ENCODE measurements at regions not wholly inside any gene's neighbourhood (a gene's known extent, or its start where the extent isn't known, plus 50 kb on each side); places are given as distances from the start of the nearest gene placed in this dataset.
"Not testable (repeated sequence)": the region's sequence is repeated elsewhere in the genome, so short reads cannot be mapped to it uniquely, and the experiment has no call there.

DNA sequence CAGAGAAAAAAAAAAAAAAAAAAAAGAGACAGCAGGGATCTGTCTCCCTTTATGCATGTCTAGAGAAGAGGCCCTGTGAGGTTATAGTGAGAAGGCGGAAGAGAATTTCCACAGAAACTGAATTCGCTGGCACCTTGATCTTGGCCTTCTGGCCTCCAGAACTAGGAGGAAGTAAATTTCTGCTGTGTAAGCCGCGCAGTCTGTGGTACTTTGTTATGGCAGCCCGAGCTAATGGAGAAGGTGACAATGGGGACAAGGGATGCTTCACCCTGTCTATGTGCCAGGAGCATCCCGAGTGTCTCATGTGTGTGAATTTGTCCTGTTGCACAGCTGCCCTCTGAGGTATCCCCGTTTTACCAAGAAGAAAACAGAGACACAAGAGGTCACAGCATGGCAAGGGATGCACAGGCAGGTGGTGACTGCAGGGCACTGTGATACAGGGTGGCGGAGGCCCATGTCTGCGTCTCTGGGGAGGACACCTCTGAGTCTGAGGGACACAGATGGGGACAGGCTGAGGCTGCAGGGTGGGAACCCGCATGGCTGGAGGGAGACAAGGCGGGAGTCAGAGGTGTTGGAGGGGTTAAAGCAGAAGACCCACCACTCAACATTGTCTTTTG lies 100.3 kb downstream of the CRLF3 start:
- H4K20me1 ChIP-seq (ENCODE audit: low read depth, low read length); H3K27ac ChIP-seq (ENCODE audit: low read depth, low read length); H3F3A ChIP-seq (ENCODE audit: insufficient read depth); H3K4me3 ChIP-seq (ENCODE audit: insufficient read depth, low read length, poor library complexity, severe bottlenecking); H3K9me2 ChIP-seq (replicated peaks; ENCODE audit: insufficient read depth, low read length); H3K36me3 ChIP-seq (ENCODE audit: low read length); H3K27me3 ChIP-seq (ENCODE audit: low read length); H2AFZ ChIP-seq (ENCODE audit: low read depth, low read length, severe bottlenecking); H3K9ac ChIP-seq (ENCODE audit: low read length); H3K4me2 ChIP-seq (ENCODE audit: low read depth, low read length, poor library complexity, severe bottlenecking); H3K9me3 ChIP-seq (ENCODE audit: insufficient read depth, low read length): not testable (repeated sequence)
- peaks cover 69% of the 10 kb centered on the region for H3K79me2 ChIP-seq (ENCODE audit: insufficient read depth, low read length)

DNA sequence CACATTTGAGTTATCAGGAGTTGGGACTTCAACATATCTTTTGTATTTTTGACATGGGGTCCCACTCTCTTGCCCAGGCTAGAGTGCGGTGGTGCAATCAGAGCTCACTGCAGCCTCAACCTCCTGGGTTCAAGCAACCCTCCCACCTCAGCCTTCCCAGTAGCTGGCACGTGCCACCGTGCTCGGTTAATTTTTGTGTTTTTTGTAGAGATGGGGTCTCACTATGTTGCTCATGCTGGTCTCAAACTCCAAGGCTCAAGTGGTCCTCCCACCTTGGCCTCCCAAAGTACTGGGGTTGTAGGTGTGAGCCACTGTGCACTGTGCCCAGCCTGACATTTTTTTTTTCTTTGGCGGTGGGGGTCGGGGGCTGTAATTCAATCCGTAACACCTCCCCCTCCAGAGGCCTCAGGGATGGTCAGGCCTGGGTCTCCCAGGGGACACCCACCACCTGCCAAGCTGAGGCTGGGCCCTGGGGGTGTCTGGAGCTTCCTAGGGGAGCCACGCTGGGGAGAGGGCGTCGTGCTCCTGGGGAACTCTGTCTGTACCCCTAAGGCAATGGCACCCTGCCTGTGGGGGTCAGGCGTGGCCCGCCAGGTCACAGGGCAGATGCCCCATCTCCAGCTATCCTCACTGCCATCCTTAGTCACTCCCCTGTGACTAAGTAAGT lies 102.2 kb downstream of the CRLF3 start:
- H4K20me1 ChIP-seq (ENCODE audit: low read depth, low read length); H3F3A ChIP-seq (ENCODE audit: insufficient read depth); H3K4me3 ChIP-seq (ENCODE audit: insufficient read depth, low read length, poor library complexity, severe bottlenecking); H3K27me3 ChIP-seq (ENCODE audit: low read length); H2AFZ ChIP-seq (ENCODE audit: low read depth, low read length, severe bottlenecking); H3K9ac ChIP-seq (ENCODE audit: low read length); H3K9me3 ChIP-seq (ENCODE audit: insufficient read depth, low read length); H3K27ac ChIP-seq (ENCODE audit: low read depth, low read length); H3K9me2 ChIP-seq (replicated peaks; ENCODE audit: insufficient read depth, low read length); H3K36me3 ChIP-seq (ENCODE audit: low read length); H3K4me2 ChIP-seq (ENCODE audit: low read depth, low read length, poor library complexity, severe bottlenecking): not testable (repeated sequence)
- peaks cover 79% of the 10 kb centered on the region for H3K79me2 ChIP-seq (ENCODE audit: insufficient read depth, low read length)

DNA sequence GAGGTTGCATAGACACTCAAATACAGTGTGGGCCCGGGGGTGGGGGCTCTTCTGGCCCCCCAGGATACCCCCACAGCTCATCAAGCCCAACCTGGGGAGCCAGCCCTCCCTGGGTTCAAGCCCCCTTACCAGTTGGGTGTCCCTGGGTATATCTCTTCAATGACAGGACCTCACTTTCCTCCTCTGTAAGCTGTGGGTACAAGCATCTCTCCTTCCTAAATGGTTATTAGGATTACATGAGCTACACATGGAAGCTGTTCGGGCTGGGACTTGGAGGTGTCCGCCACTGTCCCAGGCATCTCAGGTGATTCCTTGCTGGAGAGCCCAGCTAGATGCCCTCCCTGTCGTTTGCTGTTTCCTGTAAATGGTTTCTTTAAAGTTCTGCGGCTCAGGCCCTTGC lies 103.5 kb downstream of the CRLF3 start:
- H2AFZ ChIP-seq (ENCODE audit: low read depth, low read length, severe bottlenecking); H3K4me2 ChIP-seq (ENCODE audit: low read depth, low read length, poor library complexity, severe bottlenecking); H3K9me2 ChIP-seq (replicated peaks; ENCODE audit: insufficient read depth, low read length); H3F3A ChIP-seq (ENCODE audit: insufficient read depth); H3K27ac ChIP-seq (ENCODE audit: low read depth, low read length); H3K36me3 ChIP-seq (ENCODE audit: low read length); H4K20me1 ChIP-seq (ENCODE audit: low read depth, low read length); H3K9ac ChIP-seq (ENCODE audit: low read length); H3K4me3 ChIP-seq (ENCODE audit: insufficient read depth, low read length, poor library complexity, severe bottlenecking); H3K27me3 ChIP-seq (ENCODE audit: low read length); H3K9me3 ChIP-seq (ENCODE audit: insufficient read depth, low read length): not testable (repeated sequence)
- H3K79me2 ChIP-seq (ENCODE audit: insufficient read depth, low read length): peaks cover 88% of the 10 kb centered on the region

DNA sequence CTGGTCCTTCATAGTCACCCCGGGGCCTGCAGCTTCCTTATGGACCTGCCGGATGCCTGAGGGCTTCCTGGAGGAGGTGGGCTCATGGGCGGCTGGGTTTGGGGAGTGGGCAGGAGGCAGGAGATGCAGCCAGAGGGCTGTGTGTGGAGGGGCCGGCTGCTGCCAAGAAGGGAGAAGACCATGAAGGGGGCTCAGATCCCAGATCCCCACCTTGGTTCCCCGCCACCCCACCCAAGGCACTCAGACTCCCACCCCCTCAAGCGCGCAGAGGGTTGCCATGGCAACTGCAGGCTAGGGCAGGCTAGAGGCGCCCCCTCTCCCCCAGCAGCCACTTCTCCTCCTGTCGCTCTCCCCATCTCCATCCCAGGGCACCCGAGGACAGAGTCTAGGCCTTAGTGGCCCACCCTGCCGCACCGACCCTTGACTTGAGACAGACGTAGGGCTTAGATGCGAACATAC lies 104.5 kb downstream of the CRLF3 start:
- TF ChIP-seq, protein P1, sequence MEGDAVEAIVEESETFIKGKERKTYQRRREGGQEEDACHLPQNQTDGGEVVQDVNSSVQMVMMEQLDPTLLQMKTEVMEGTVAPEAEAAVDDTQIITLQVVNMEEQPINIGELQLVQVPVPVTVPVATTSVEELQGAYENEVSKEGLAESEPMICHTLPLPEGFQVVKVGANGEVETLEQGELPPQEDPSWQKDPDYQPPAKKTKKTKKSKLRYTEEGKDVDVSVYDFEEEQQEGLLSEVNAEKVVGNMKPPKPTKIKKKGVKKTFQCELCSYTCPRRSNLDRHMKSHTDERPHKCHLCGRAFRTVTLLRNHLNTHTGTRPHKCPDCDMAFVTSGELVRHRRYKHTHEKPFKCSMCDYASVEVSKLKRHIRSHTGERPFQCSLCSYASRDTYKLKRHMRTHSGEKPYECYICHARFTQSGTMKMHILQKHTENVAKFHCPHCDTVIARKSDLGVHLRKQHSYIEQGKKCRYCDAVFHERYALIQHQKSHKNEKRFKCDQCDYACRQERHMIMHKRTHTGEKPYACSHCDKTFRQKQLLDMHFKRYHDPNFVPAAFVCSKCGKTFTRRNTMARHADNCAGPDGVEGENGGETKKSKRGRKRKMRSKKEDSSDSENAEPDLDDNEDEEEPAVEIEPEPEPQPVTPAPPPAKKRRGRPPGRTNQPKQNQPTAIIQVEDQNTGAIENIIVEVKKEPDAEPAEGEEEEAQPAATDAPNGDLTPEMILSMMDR (IDR thresholded peaks at IDR 0.05; ENCODE audit: insufficient read depth, low read length, poor library complexity, severe bottlenecking): no peak
- no peak for TF ChIP-seq EZH2phosphoT487 (conservative IDR thresholded peaks at IDR 0.05; ENCODE audit: low read length)
- Histone ChIP-seq H3K79me2 (ENCODE audit: insufficient read depth, low read length) (peaks cover 89% of the 10 kb centered on the region), H3K9me2 (replicated peaks; ENCODE audit: insufficient read depth, low read length) (no peaks in the 10 kb centered on the region), H3K27ac (ENCODE audit: low read depth, low read length) (no peak overlapping the region), H3K9ac (ENCODE audit: low read length) (no peak overlapping the region), H4K20me1 (ENCODE audit: low read depth, low read length) (peaks cover 3% of the 10 kb centered on the region; the same call in 1 of the 2 replicates), H3K4me3 (ENCODE audit: insufficient read depth, low read length, poor library complexity, severe bottlenecking) (no peak overlapping the region), H3F3A (ENCODE audit: insufficient read depth) (no peaks in the 10 kb centered on the region), H3K27me3 (ENCODE audit: low read length) (no peaks in the 10 kb centered on the region), H3K36me3 (ENCODE audit: low read length) (no peaks in the 10 kb centered on the region), H3K9me3 (ENCODE audit: insufficient read depth, low read length) (no peaks in the 10 kb centered on the region), H2AFZ (ENCODE audit: low read depth, low read length, severe bottlenecking) (no peak overlapping the region), H3K4me2 (ENCODE audit: low read depth, low read length, poor library complexity, severe bottlenecking) (no peak overlapping the region)
